Vagina (tissue), 2 donors: ENCODE measurements at regions not wholly inside any gene's neighbourhood (a gene's known extent, or its start where the extent isn't known, plus 50 kb on each side); places are given as distances from the start of the nearest gene placed in this dataset.

ENCODE experiments used
- DNase-seq, 2 donors: peaks; one replicate each; pipeline ENCODE4 v3.0.0-alpha.2; 2017; ENCODE audit errors: extremely low spot score in 2 of 2
- H3K27ac ChIP-seq: fragments of 200-600 bp; sonication (generic); one replicate; pipeline ENCODE4 v1.5.1; 2019
- H3K27me3 ChIP-seq: fragments of 200-600 bp; sonication (generic); one replicate; pipeline ENCODE4 v1.5.1; 2019
- H3K36me3 ChIP-seq, 2 donors: fragments of 200-600 bp; sonication (generic); one replicate each; pipeline ENCODE4 v1.5.1; 2017 to 2019
- H3K4me1 ChIP-seq: fragments of 200-600 bp; sonication (generic); one replicate; pipeline ENCODE4 v1.5.1; 2019
- H3K4me3 ChIP-seq, 2 donors: fragments of 200-600 bp; sonication (generic); 1 replicate in 1 of 2; 2 replicates in 1 of 2; pipeline ENCODE4 v1.5.1; 2016 to 2019
- H3K9me3 ChIP-seq: fragments of 200-600 bp; sonication (generic); one replicate; pipeline ENCODE4 v1.5.1; 2019
- CTCF ChIP-seq, 3 experiments: fragments of 450-650 bp in 2 of 3; fragments of 200-600 bp in 1 of 3; sonication (generic) in 1 of 3; IDR thresholded peaks; one replicate each; pipeline ENCODE4 v1.5.1; 2017 to 2019; ENCODE audit warnings: antibody characterized with exemption in 3 of 3, mild to moderate bottlenecking in 2 of 3, moderate library complexity in 2 of 3
- POLR2A ChIP-seq, 2 donors: fragments of 450-650 bp; IDR thresholded peaks; one replicate each; pipeline ENCODE4 v1.6.1; 2017; ENCODE audit warnings: antibody characterized with exemption in 2 of 2, mild to moderate bottlenecking in 2 of 2, moderate library complexity in 2 of 2
- POLR2AphosphoS5 ChIP-seq, 2 donors: sonication (generic); formaldehyde crosslinking; IDR thresholded peaks; one replicate each; pipeline ENCODE4 v1.9.0; 2017; ENCODE audit warnings: antibody characterized with exemption in 2 of 2, mild to moderate bottlenecking in 2 of 2, low read depth in 1 of 2; ENCODE audit not compliant: insufficient read depth in 1 of 2
- intact Hi-C: fragments of 100-400 bp; cut with DNase I; formaldehyde crosslinking; loops from one replicate; pipeline ENCODE4 v1.15.1; 2023

DNA sequence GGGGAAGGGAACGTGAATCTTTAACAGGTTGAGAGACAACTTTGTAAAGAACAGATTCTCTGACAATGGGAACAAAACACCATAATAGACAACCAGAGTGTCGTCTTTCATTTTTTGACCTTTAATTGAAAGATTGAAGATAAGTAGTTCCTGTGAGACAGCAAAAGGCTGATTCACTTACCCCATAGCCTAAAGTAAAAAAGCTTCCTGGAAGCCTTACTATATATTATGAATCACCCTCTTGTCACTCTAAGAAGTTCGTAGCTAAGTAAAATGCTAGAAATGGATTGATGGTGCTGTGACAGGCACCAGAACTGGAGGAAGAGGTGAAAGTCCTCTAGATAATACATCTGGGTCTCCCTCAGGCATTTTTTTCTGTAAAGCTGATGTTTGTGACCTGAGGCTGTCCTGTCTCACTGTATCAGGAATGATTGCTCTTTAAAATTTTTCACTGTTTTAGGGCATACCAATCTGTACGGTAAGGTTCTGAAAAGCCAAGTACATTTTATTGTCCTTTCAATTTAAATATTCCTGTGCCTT lies 824.6 kb upstream of the SEMA6D start:
- H3K4me1 ChIP-seq = no peaks in the 10 kb centered on the region
- TF ChIP-seq CTCF (IDR thresholded peaks at IDR 0.05) = no peak
- TF ChIP-seq POLR2AphosphoS5 (IDR thresholded peaks at IDR 0.05; ENCODE audit: insufficient read depth in 1 of 2, low read depth in 1 of 2) = no peak
- no peak for TF ChIP-seq POLR2A (IDR thresholded peaks at IDR 0.05)
- intact Hi-C loops = no loop called here
- no peak overlapping the region for H3K4me3 ChIP-seq
- DNase-seq = no peak
- no peak overlapping the region for H3K27ac ChIP-seq
- no peaks in the 10 kb centered on the region for H3K36me3 ChIP-seq
- no peaks in the 10 kb centered on the region for H3K9me3 ChIP-seq
- H3K27me3 ChIP-seq = no peaks in the 10 kb centered on the region

GRCh38 chr15:46894644-46895043 lies 822.7 kb upstream of the SEMA6D start:
- Histone ChIP-seq H3K4me3 (no peak overlapping the region), H3K27ac (no peak overlapping the region), H3K4me1 (no peaks in the 10 kb centered on the region), H3K27me3 (no peaks in the 10 kb centered on the region), H3K9me3 (no peaks in the 10 kb centered on the region), H3K36me3 (no peaks in the 10 kb centered on the region)
- TF ChIP-seq CTCF (IDR thresholded peaks at IDR 0.05) = no peak
- no peak for TF ChIP-seq POLR2A (IDR thresholded peaks at IDR 0.05)
- DNase-seq = no peak
- intact Hi-C loops = no loop called here

DNA sequence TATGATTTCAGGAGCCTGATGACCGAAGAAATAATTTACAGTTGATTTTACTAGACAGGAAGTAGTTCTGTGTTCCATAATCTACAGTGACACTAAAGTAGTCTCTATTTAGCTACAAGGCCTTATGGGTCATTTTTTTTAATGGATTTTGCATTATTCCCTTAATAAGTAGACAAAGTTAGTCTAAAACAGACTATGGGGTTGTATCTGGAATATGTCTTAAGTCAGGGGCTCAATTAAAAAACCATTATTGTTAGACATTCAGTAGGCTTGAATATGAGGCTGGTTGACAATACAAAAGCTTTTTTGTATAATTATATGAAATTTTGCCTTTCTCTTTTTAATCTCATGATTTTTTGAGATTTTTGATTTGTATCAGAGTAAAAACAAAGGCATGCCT lies 820.0 kb upstream of the SEMA6D start:
- TF ChIP-seq POLR2A (IDR thresholded peaks at IDR 0.05) = no peak
- no peak for TF ChIP-seq POLR2AphosphoS5 (IDR thresholded peaks at IDR 0.05; ENCODE audit: insufficient read depth in 1 of 2, low read depth in 1 of 2)
- no peak for TF ChIP-seq CTCF (IDR thresholded peaks at IDR 0.05)

DNA sequence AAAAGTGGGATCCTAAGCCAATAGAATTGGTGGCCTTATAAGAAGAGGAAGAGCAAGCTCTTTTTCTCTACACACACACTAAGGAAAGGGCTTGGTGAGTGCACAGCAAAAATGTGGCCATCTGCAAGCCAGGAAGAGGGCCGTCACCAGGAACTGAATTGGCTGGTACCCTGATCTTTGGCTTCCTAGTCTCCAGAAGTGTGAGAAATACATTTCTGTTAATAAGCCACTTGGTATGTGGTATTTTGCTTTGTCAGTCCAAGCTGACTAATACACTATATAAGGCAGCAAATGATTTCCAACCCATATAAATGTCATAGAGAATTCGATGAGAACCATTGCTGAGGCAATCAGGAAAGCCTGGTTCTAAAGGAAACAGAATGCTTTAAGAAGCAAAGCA lies 816.3 kb upstream of the SEMA6D start:
- intact Hi-C loops = no loop called here
- H3K9me3 ChIP-seq = no peaks in the 10 kb centered on the region
- no peaks in the 10 kb centered on the region for H3K4me1 ChIP-seq
- TF ChIP-seq POLR2A (IDR thresholded peaks at IDR 0.05) (no peak), CTCF (IDR thresholded peaks at IDR 0.05) (no peak), POLR2AphosphoS5 (IDR thresholded peaks at IDR 0.05; ENCODE audit: insufficient read depth in 1 of 2, low read depth in 1 of 2) (no peak)
- no peaks in the 10 kb centered on the region for H3K27me3 ChIP-seq
- no peak overlapping the region for H3K27ac ChIP-seq
- no peak overlapping the region for H3K4me3 ChIP-seq
- H3K36me3 ChIP-seq = no peaks in the 10 kb centered on the region
- no peak for DNase-seq

More for the DNA sequence above, 820.0 kb upstream of the SEMA6D start:
- H3K36me3 ChIP-seq = no peaks in the 10 kb centered on the region
- no peak overlapping the region for H3K4me3 ChIP-seq
- no peaks in the 10 kb centered on the region for H3K27me3 ChIP-seq
- no peak for DNase-seq
- H3K4me1 ChIP-seq = no peaks in the 10 kb centered on the region
- no peak overlapping the region for H3K27ac ChIP-seq
- intact Hi-C loops = no loop called here
- no peaks in the 10 kb centered on the region for H3K9me3 ChIP-seq

- H3K36me3 ChIP-seq = no peaks in the 10 kb centered on the region
- H3K9me3 ChIP-seq = no peaks in the 10 kb centered on the region
- no peak for TF ChIP-seq CTCF (IDR thresholded peaks at IDR 0.05)
- no peak for TF ChIP-seq POLR2A (IDR thresholded peaks at IDR 0.05)
- no peak for TF ChIP-seq POLR2AphosphoS5 (IDR thresholded peaks at IDR 0.05; ENCODE audit: insufficient read depth in 1 of 2, low read depth in 1 of 2)
- no peaks in the 10 kb centered on the region for H3K27me3 ChIP-seq
- no peak overlapping the region for H3K4me3 ChIP-seq
- intact Hi-C loops = no loop called here
- no peak overlapping the region for H3K27ac ChIP-seq
- H3K4me1 ChIP-seq = no peaks in the 10 kb centered on the region
- DNase-seq = no peak
Observed at GRCh38 chr15:46917721-46918252, 799.5 kb upstream of the SEMA6D start.
